ENCODE measurements at regions not wholly inside any gene's neighbourhood (a gene's known extent, or its start where the extent isn't known, plus 50 kb on each side); places are given as distances from the start of the nearest gene placed in this dataset.

- H3K9me3 ChIP-seq, result no peaks in the 10 kb centered on the region
- H3K36me3 ChIP-seq, result no peaks in the 10 kb centered on the region
- TF ChIP-seq, protein P1, sequence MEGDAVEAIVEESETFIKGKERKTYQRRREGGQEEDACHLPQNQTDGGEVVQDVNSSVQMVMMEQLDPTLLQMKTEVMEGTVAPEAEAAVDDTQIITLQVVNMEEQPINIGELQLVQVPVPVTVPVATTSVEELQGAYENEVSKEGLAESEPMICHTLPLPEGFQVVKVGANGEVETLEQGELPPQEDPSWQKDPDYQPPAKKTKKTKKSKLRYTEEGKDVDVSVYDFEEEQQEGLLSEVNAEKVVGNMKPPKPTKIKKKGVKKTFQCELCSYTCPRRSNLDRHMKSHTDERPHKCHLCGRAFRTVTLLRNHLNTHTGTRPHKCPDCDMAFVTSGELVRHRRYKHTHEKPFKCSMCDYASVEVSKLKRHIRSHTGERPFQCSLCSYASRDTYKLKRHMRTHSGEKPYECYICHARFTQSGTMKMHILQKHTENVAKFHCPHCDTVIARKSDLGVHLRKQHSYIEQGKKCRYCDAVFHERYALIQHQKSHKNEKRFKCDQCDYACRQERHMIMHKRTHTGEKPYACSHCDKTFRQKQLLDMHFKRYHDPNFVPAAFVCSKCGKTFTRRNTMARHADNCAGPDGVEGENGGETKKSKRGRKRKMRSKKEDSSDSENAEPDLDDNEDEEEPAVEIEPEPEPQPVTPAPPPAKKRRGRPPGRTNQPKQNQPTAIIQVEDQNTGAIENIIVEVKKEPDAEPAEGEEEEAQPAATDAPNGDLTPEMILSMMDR (IDR thresholded peaks at IDR 0.05), result no peak
- no peak for TF ChIP-seq POLR2A (IDR thresholded peaks at IDR 0.05)
- no peak overlapping the region for H3K27ac ChIP-seq
- WGBS (ENCODE audit: insufficient coverage, low coverage, low lambda C conversion rate, missing lambda C conversion rate), result 79% methylated on average over 3 of the region's 3 CpGs
- no peaks in the 10 kb centered on the region for H3K27me3 ChIP-seq
- DNase-seq (no peak), ATAC-seq (peak; percentile 12 to 47 (median 40))
- H3K4me3 ChIP-seq, result no peak overlapping the region
- intact Hi-C loops (cut with DNase I), result no loop called here
- peaks cover 0 to 23% (median 7%) of the 10 kb centered on the region in 4 donors for H3K4me1 ChIP-seq
These were observed 138.2 kb upstream of the COX10 start for GRCh38 chr17:13931111-13931526.

DNA sequence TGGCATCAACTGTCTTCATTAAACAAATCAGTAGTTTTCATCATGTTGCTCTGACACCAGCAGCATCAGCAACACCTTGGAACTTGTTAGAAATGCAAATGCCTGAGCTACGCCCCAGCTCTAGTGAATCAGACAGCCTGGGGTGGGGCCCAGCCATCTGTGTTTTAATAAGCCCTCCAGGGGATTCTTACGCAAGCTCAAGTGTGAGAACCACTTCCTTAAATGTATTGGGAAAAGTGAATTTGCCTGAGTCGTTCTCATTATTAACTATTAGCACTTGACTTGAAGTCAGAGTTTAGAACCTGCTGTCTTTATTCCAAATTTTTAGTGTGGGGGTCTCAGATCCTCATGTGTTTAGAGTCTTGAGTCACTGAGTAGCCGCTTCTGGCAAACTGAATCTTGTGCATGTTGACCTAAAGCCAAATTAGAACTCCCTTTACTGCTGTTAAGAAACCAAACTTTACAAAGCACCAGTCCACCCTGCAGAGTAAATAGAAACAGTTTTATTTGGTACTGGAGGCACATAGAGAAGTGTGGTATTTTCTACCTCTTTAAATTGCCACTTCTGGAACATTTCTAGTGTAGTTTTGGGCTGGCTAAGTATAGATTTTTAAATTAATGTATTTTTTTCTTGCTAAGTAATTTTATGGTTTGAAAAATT, 137.4 kb upstream of the COX10 start:
- DNase-seq, result peak in 1 of 3 donors; percentile 30
- Histone ChIP-seq H3K4me3 (no peak overlapping the region), H3K36me3 (no peaks in the 10 kb centered on the region), H3K4me1 (peaks cover 0 to 23% (median 7%) of the 10 kb centered on the region in 4 donors), H3K27ac (no peak overlapping the region), H3K9me3 (no peaks in the 10 kb centered on the region), H3K27me3 (no peaks in the 10 kb centered on the region)
- WGBS (ENCODE audit: insufficient coverage, low coverage, low lambda C conversion rate, missing lambda C conversion rate), result 57% methylated on average over 4 of the region's 4 CpGs
- ATAC-seq, result peak; percentile 31 to 51 (median 32)
- TF ChIP-seq, protein P1 (IDR thresholded peaks at IDR 0.05), result no peak
- TF ChIP-seq POLR2A (IDR thresholded peaks at IDR 0.05), result no peak
- intact Hi-C loops (cut with DNase I), result no loop called here

- TF ChIP-seq POLR2A (IDR thresholded peaks at IDR 0.05), result no peak
- TF ChIP-seq, protein P1 (IDR thresholded peaks at IDR 0.05), result no peak
- H3K27ac ChIP-seq, result peak overlapping the region in 2 of 3 donors; percentile 22 to 48
- DNase-seq, result peak in 1 of 3 donors; percentile 58
- no peaks in the 10 kb centered on the region for H3K27me3 ChIP-seq
- ATAC-seq, result peak; percentile 80 to 92 (median 82)
- no peaks in the 10 kb centered on the region for H3K36me3 ChIP-seq
- peaks cover 0 to 23% (median 7%) of the 10 kb centered on the region in 4 donors for H3K4me1 ChIP-seq
- 30% methylated on average over 8 of the region's 8 CpGs for WGBS (ENCODE audit: insufficient coverage, low coverage, low lambda C conversion rate, missing lambda C conversion rate)
- no peaks in the 10 kb centered on the region for H3K9me3 ChIP-seq
- intact Hi-C loops (cut with DNase I), result no loop called here
- H3K4me3 ChIP-seq, result peak overlapping the region in 1 of 3 donors; percentile 8
These were observed 135.6 kb upstream of the COX10 start for GRCh38 chr17:13933441-13934276.

DNA sequence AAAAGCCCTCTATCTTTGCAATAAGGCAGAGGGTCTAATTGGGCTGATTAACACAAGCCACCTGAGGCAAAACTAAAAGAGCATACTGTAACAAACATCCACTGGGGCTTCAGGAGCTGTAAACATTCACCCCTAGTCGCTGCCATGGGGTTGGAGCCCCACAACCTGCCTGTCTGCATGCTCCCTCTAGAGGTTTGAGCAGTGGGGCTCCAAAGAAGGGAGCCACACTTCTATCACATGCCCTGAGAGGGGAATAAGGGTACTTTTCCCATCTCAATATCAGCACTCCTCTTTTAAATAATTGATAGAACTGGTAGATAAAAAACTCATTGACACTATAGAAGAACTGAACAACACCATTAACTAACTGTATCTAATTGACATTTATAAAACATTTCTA, 130.1 kb upstream of the COX10 start:
- no peak overlapping the region for H3K27ac ChIP-seq
- H3K9me3 ChIP-seq, result no peaks in the 10 kb centered on the region
- no peaks in the 10 kb centered on the region for H3K36me3 ChIP-seq
- DNase-seq (no peak), ATAC-seq (no peak)
- intact Hi-C loops (cut with DNase I), result no loop called here
- peaks cover 0 to 5% (median 1%) of the 10 kb centered on the region in 4 donors for H3K4me1 ChIP-seq
- 0% methylated on average over 1 of the region's 1 CpG for WGBS (ENCODE audit: insufficient coverage, low coverage, low lambda C conversion rate, missing lambda C conversion rate)
- no peaks in the 10 kb centered on the region for H3K27me3 ChIP-seq
- TF ChIP-seq, protein P1 (IDR thresholded peaks at IDR 0.05), result no peak
- no peak for TF ChIP-seq POLR2A (IDR thresholded peaks at IDR 0.05)
- H3K4me3 ChIP-seq, result no peak overlapping the region

Measured in right lobe of liver (tissue), 6 donors.